HG03066 (cell line): ENCODE measurements at regions not wholly inside any gene's neighbourhood (a gene's known extent, or its start where the extent isn't known, plus 50 kb on each side); places are given as distances from the start of the nearest gene placed in this dataset.
"Not testable (repeated sequence)": the region's sequence is repeated elsewhere in the genome, so short reads cannot be mapped to it uniquely, and the experiment has no call there.

Experiments
- ATAC-seq: cut with Tn5 transposase; IDR thresholded peaks from one replicate; pipeline ENCODE4 v1.9.1; 2021; ENCODE audit warnings: low read depth; ENCODE audit not compliant: unreplicated experiment

GRCh38 chr4:177494791-177495190, 52.6 kb upstream of the AGA start:
- ATAC-seq = no peak

GRCh38 chr4:177495626-177496025, 53.4 kb upstream of the AGA start:
- ATAC-seq = not testable (repeated sequence)

DNA sequence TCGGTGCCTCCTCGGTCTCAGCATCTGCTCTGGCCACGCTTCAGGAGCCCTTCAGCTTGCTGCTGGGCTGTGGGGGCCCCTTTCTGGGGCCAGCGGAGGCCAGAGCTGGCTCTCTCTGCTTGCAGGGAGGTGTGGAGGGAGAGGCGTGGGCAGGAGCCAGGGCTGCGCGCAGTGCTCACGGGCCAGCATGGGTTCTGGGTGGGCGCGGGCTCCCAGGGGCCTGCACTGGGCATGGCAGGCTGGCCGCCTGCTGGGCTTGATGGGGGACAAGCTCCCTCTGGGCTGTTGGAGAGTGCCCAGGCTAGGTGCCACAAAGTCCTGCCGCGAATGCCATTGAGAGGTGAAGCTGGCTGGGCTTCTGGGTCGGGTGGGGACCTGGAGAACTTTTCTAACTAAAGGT, 57.3 kb upstream of the AGA start:
- no peak for ATAC-seq

GRCh38 chr4:177505171-177505615, 63.0 kb upstream of the AGA start:
- ATAC-seq = no peak

DNA sequence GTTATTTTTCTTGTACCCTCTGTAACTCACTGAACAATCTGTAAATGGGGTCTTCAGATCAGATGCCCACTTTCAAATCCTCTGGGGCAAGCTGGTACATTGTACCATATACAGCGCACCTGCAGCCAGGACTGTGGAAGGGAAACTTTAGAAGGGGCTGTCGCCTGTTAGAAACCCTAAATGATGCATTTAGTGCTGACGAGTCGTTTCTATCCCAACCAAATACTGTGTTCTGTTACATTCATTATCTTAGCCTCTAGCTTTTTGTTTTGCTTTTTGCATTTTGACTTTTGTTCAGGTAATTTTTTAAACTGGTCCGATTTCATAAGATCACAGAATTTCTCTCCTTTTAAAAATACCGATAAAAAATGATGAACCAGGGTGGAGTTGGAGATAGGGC, 66.4 kb upstream of the AGA start:
- ATAC-seq = no peak

- ATAC-seq = no peak
These were observed 67.0 kb upstream of the AGA start for GRCh38 chr4:177509226-177509745.

GRCh38 chr4:177511611-177512010, 69.4 kb upstream of the AGA start:
- ATAC-seq = no peak

DNA sequence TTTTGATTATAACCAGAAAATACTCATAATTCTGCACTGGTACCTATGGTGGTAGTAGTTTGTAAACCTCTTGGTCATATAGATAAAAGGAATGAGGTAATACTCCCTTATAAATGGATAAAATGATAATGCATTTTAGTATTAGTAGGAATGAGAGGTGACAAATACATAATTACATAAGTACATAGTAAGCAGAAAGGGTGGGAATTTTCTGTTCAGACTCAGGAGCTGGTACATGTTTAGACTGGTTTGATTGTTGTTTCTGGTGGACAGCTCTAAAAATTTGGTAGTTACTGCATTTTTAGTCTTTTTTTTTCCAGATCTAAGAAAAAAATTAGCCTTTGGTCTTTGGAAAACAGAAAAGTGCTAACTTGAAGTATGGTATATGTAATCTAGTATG, 70.4 kb upstream of the AGA start:
- ATAC-seq = no peak

GRCh38 chr4:177517862-177518261, 75.6 kb upstream of the AGA start:
- no peak for ATAC-seq

GRCh38 chr4:177519481-177520260, 77.4 kb upstream of the AGA start:
- no peak for ATAC-seq

DNA sequence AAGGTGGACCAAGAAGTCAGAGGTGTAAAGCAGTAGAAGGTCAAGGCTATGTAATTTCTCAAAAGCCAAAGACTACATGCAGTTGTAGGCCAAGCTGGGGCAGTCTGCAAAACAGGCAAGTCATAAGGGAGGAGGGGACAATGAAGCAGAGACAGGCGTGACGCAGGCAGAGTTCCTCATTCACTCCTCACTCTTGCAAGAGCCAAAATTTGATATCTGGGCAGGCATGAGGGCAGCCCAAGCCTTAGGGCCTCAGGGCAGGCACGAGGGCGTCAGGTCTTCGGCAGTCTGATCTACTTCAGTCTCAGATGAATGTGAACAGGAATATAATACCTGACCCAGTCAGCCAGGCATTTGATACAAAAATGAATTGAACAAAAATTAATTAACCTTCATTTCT, 86.4 kb upstream of the AGA start:
- no peak for ATAC-seq

DNA sequence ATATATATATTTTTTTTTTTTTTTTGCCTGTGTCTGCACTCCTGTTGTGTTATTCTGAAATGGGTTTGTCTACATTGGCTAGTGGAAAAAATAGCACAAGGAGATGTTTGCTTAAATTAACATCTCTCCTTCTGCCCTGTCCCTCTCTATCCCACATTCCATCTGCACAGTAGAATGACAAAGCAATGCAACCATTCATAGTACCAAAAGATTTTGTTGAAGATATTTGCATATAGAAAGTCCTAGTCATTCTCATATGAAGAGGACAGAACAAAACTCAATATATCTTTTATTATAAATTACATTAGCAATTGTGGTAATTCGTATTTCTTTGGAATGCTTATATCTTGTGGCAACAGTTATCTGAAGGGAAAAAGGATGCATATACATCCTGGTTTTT, 88.3 kb upstream of the AGA start:
- ATAC-seq = no peak

DNA sequence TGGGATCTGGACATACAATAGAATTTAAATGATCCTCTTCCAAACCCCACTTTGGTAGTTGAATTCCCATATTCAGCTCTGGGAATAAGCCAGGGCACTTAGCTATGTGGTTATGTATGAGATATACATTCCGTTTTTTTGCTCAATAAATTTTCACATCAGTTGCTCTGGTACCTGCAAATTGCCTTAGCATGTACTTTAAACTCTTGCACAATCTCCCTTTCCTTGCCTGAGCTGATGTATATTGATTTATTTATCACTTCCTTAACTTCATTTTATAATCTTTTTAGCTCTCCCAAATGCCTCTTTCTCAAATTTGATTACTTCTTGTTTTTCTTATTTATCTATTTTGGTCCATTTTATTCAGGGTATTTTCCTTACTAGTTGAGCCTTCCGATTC, 90.1 kb upstream of the AGA start:
- ATAC-seq = no peak

GRCh38 chr4:177534841-177535240, 92.6 kb upstream of the AGA start:
- not testable (repeated sequence) for ATAC-seq

- no peak for ATAC-seq
These were observed 104.5 kb upstream of the AGA start for GRCh38 chr4:177546745-177547144.

- ATAC-seq = no peak
These were observed 105.7 kb upstream of the AGA start for GRCh38 chr4:177547985-177548384.

DNA sequence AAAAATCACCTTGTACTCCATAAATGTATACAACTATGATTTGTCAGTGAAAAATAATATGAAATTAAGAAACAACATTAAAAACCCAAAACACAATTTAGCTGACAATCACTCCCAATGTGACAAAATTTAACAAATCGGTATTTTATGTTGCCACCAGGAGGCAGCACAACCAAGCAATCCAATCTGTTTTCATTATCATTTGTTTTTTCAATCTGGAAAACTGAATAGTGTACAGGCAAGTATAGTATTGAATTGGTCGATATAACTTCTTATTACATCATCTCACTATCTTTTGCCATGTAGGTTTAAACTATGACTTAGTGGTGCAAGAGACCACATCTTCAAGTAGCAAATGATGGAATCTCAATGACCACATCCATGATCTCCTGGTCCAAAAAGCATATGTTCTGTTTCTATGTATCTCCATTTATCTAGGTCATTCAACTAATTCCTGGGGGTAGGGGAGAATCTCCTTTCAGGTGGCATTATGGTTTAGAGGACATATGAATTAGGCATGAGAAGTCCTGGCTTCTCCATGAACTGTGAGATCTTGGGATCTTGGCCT, 112.9 kb upstream of the AGA start:
- ATAC-seq = no peak

DNA sequence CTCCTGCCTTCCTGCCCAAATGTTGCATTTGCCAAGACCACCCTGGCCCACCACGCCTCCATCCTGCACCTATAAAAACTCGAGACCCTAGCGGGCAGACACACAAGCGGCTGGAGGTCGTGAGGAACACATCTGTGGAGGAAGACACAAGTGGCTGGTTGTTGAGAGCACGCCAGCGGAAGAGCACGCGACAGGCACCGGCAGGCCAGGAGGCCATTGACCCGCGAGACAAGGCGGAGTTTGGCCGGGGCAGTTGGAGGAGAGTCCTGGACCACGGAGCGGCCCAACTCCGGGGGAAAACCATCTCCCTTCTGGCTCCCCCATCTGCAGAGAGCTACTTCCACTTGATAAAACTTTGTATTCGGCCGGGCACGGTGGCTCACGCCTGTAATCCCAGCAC, 115.2 kb upstream of the AGA start:
- no peak for ATAC-seq

GRCh38 chr4:177558995-177559394, 116.8 kb upstream of the AGA start:
- no peak for ATAC-seq

- no peak for ATAC-seq
These were observed 119.9 kb upstream of the AGA start for GRCh38 chr4:177562163-177562562.

DNA sequence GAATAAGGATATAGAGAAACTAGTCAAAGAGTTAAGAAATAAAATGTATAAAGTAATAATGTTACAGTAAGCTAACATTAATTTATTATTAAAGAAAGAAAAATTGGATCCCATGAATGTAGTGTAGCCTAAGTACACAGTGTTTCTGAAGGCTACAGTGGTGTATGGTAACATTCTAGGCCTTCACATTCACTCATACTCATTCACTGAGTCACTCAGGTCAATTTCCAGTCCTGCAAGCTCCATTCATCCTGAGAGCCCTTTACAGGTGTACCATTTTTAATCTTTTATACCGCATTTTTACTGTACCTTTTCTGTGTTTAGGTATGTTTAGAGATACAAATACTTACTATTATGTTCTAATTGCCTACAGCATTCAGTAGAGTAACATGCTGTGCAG, 120.6 kb upstream of the AGA start:
- ATAC-seq = no peak

GRCh38 chr4:177566691-177567090, 124.5 kb upstream of the AGA start:
- ATAC-seq = no peak
